ENCODE measurements at regions not wholly inside any gene's neighbourhood (a gene's known extent, or its start where the extent isn't known, plus 50 kb on each side); places are given as distances from the start of the nearest gene placed in this dataset.
"Not testable (repeated sequence)": the region's sequence is repeated elsewhere in the genome, so short reads cannot be mapped to it uniquely, and the experiment has no call there.

DNA sequence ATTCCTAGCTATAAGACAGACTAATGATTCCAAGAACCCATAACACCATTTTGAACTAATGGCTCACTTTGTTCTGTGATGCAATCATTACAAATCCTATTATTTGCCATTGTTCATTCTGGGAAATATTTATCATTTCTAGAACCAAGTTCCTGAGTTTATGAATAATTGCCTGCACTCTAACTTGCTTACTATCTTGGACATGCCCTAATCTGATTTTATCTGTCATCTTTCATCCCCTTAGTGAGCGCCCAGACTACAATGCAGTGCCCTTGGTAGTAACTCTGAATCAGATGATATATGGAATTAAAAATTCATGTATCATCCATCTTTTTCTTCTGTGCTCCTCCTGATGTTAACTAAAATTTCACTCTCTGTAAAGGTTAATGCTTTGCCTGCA, 703.1 kb upstream of the MDGA2 start:
- ATAC-seq = no peak
- H3K9me3 Mint-ChIP-seq = peaks cover 0 to 16% (median 2%) of the 10 kb centered on the region in 9 donors
- no peaks in the 10 kb centered on the region for H3K4me1 Mint-ChIP-seq
- DNase-seq = no peak
- H3K4me3 Mint-ChIP-seq = no peak overlapping the region
- no peak overlapping the region for H3K27ac Mint-ChIP-seq
- POLR2A ChIA-PET = no interaction called here
- H3K36me3 Mint-ChIP-seq = no peaks in the 10 kb centered on the region
- no peaks in the 10 kb centered on the region for H3K27me3 Mint-ChIP-seq

DNA sequence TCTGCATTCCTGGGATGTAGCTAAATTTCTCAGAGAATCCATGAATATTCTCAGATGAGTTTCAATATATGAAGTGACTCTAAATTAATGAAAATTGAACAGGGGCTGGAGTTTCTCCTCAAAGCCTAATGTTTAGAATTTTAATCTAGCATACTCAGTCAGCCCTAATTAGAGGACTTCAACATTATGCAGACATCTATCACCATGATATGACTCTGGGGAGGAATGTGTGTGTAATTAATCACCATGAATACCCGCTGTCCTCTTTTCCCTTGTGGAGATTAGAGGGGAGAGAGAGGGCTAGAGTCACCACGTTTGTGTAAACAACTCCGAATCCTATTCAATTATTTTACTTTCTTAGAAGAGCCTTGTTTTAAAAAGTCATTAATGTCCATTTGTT, 698.6 kb upstream of the MDGA2 start:
- peaks cover 1 to 14% (median 5%) of the 10 kb centered on the region in 9 donors for H3K9me3 Mint-ChIP-seq
- POLR2A ChIA-PET = no interaction called here
- no peaks in the 10 kb centered on the region for H3K27me3 Mint-ChIP-seq
- no peaks in the 10 kb centered on the region for H3K4me1 Mint-ChIP-seq
- DNase-seq (no peak), ATAC-seq (no peak)
- H3K4me3 Mint-ChIP-seq = no peak overlapping the region
- no peaks in the 10 kb centered on the region for H3K36me3 Mint-ChIP-seq
- no peak overlapping the region for H3K27ac Mint-ChIP-seq

- DNase-seq (no peak), ATAC-seq (no peak)
- H3K36me3 Mint-ChIP-seq = no peaks in the 10 kb centered on the region
- peaks cover 0 to 13% (median 0%) of the 10 kb centered on the region in 9 donors for H3K9me3 Mint-ChIP-seq
- H3K4me3 Mint-ChIP-seq = no peak overlapping the region
- H3K4me1 Mint-ChIP-seq = no peaks in the 10 kb centered on the region
- POLR2A ChIA-PET = no interaction called here
- H3K27me3 Mint-ChIP-seq = no peaks in the 10 kb centered on the region
- H3K27ac Mint-ChIP-seq = no peak overlapping the region
These were observed 675.6 kb upstream of the MDGA2 start for GRCh38 chr14:48350971-48351370.

DNA sequence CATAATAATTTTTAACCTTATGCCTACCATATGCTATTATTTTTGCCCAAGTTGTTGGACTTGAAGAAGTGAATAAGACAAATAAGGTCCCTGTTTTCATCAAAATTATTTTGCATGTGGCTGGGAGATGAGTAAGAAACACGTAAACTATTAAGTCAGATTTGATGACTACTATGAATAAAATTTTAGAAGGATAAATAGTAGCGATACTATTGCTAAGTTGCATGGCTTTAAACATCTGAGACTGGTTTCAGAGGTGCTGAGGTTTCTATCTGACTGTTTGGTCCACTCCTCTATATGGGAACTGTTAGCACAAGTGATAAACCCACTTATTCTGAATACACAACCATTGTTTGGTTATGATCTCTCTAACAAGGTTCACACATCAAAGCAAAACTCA, 674.3 kb upstream of the MDGA2 start:
- POLR2A ChIA-PET = no interaction called here
- Mint-ChIP-seq H3K27me3 (no peaks in the 10 kb centered on the region), H3K4me3 (no peak overlapping the region), H3K4me1 (no peaks in the 10 kb centered on the region), H3K9me3 (peaks cover 0 to 9% (median 0%) of the 10 kb centered on the region in 9 donors), H3K27ac (no peak overlapping the region), H3K36me3 (no peaks in the 10 kb centered on the region)
- DNase-seq (no peak), ATAC-seq (no peak)

- peaks cover 3 to 52% (median 16%) of the 10 kb centered on the region in 9 donors for H3K9me3 Mint-ChIP-seq
- H3K27ac Mint-ChIP-seq = no peak overlapping the region
- H3K27me3 Mint-ChIP-seq = no peaks in the 10 kb centered on the region
- no peak for DNase-seq
- POLR2A ChIA-PET = no interaction called here
- no peak overlapping the region for H3K4me3 Mint-ChIP-seq
- H3K36me3 Mint-ChIP-seq = no peaks in the 10 kb centered on the region
- ATAC-seq = no peak
- no peaks in the 10 kb centered on the region for H3K4me1 Mint-ChIP-seq
These were observed 665.7 kb upstream of the MDGA2 start for GRCh38 chr14:48341069-48341468.

DNA sequence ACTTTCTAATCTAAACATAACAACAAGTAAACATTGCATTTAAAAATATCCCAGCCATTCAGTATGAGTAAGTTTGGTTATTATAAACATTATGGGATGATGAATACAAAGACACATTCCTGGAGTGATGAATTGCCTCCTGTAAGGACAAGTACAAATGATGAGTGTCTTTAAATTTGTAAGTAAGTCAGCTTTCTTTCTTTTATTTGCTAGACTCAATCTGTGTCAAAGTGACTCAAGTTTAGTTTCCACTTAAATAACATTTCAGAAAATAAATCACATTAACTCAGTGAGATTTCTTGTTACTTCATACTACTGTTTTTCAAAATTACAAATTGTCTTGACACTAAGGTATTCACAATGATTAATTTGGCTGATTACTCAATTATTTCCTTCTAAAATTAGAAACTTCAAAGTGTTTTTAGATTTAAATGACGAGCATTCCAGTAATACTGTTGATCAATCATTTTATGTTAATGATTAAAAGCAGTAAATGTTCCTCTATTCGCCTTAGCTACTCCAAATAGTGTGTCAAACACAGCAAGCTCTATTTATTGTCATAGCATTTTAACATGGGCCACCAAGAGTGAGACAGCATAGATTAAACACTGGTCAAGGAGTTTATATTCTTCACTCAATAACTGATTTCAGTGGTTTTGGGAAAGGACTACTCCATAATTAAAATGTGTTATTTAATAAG, 658.0 kb upstream of the MDGA2 start:
- H3K36me3 Mint-ChIP-seq = no peaks in the 10 kb centered on the region
- ATAC-seq (no peak), DNase-seq (no peak)
- H3K27ac Mint-ChIP-seq = no peak overlapping the region
- no peaks in the 10 kb centered on the region for H3K4me1 Mint-ChIP-seq
- POLR2A ChIA-PET = no interaction called here
- no peak overlapping the region for H3K4me3 Mint-ChIP-seq
- H3K9me3 Mint-ChIP-seq = peaks cover under 1 to 35% (median 18%) of the 10 kb centered on the region in 9 donors
- H3K27me3 Mint-ChIP-seq = no peaks in the 10 kb centered on the region

DNA sequence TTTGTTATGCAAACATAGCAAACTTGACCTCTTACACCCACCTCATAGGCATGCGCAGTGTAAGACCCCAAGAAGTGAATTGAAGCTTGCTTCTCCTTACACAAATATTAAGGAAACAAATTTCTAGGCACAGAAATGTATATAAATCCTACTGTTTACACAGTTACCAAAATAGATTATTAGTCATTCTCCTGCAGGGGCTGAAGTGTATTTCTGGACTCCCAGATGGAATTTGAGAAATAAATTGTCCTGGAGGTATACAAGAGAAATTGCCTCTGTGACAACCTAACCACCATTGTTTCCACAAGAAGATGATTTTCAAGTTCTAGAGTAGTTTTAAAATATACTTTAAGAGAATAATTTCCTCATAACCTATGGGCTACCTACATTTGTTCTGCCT, 656.0 kb upstream of the MDGA2 start:
- Mint-ChIP-seq H3K36me3 (no peaks in the 10 kb centered on the region), H3K4me3 (no peak overlapping the region), H3K9me3 (peaks cover 0 to 25% (median 9%) of the 10 kb centered on the region in 9 donors), H3K27me3 (no peaks in the 10 kb centered on the region), H3K4me1 (no peaks in the 10 kb centered on the region), H3K27ac (no peak overlapping the region)
- DNase-seq = no peak
- POLR2A ChIA-PET = no interaction called here
- ATAC-seq = no peak

DNA sequence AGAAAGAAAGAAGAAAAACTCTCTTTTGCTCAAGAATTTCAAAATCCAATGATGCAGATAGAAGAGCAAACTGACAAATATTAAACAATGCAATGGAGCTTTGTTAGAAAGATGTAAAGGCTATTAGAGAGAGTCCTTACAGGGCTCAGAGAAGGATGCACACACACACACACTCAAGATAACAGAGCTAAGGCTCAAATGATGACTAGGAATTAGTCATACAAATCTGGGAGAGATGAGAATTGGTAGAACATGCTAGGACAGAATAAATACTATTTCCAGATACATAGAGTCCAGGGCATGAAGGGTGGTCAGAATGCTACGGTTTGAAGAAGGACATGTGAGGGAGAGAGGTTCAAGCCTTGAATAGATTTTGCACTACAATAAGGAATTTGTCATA, 650.1 kb upstream of the MDGA2 start:
- H3K4me3 Mint-ChIP-seq = no peak overlapping the region
- POLR2A ChIA-PET = no interaction called here
- no peak for ATAC-seq
- H3K27me3 Mint-ChIP-seq = no peaks in the 10 kb centered on the region
- no peak for DNase-seq
- H3K9me3 Mint-ChIP-seq = peaks cover 0 to 18% (median 6%) of the 10 kb centered on the region in 9 donors
- no peak overlapping the region for H3K27ac Mint-ChIP-seq
- H3K36me3 Mint-ChIP-seq = no peaks in the 10 kb centered on the region
- H3K4me1 Mint-ChIP-seq = no peaks in the 10 kb centered on the region

DNA sequence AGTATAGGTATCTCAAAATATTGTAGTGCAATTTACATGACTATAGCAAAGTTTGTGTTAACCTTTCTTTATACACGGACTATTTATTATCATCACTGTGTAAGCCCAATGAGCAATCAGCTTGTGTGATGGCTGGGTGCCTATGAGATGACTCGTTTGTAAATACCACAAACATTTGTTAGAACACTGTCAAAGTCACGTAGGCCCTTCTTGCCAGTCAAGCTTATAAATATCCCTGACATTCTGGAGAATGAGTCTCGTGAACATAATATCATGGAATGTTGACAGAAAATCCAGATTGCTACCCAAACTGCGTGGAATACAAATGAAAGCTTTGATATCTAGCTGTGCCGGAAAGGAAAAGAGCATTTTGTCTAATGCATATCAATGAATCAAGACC, 648.3 kb upstream of the MDGA2 start:
- Mint-ChIP-seq H3K9me3 (peaks cover 0 to 18% (median 6%) of the 10 kb centered on the region in 9 donors), H3K27me3 (no peaks in the 10 kb centered on the region), H3K4me3 (no peak overlapping the region), H3K4me1 (no peaks in the 10 kb centered on the region), H3K36me3 (no peaks in the 10 kb centered on the region), H3K27ac (no peak overlapping the region)
- DNase-seq (no peak), ATAC-seq (no peak)
- POLR2A ChIA-PET = no interaction called here

DNA sequence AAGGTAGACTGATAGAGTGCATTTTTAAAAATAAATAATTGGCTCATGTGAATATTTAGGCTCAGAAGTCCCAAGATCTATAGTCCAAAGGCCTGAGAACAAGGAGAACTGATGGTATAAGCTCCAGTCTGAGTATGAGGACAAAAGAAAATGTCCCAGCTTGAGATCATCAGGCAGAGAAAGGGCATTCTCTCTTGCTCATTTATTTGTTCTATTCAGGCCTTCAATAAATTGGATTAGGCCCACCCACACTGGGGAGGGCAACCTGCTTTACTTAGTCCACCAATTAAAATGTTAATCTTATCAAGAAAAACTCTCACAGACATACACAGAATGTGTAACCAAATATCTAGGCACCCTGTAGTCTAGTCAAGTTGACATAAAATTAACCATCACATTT, 644.4 kb upstream of the MDGA2 start:
- no peak for DNase-seq
- Mint-ChIP-seq H3K27ac (no peak overlapping the region), H3K27me3 (no peaks in the 10 kb centered on the region), H3K36me3 (no peaks in the 10 kb centered on the region), H3K9me3 (peaks cover 0 to 10% (median 2%) of the 10 kb centered on the region in 9 donors), H3K4me3 (no peak overlapping the region), H3K4me1 (no peaks in the 10 kb centered on the region)
- POLR2A ChIA-PET = no interaction called here
- no peak for ATAC-seq

DNA sequence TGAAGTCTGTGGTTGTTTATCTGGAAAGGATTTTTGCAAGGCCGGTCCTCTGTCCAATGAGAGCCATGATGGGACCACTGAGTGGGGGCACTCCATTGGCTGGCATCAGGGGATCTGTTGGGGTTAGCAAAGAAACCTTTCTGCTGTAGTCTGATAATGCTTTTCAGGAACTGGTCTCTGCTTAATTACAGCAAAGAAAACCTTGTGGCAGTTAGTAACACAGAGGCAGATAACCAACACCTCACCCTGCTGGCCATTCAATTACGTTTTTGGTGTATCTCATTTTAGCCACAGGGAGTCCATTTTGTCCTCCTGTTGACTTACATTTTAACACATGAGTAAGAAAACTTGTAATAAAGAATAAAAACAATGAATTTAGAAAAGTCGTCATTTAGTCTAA, 629.3 kb upstream of the MDGA2 start:
- Mint-ChIP-seq H3K27me3 (no peaks in the 10 kb centered on the region), H3K27ac (no peak overlapping the region), H3K4me1 (no peaks in the 10 kb centered on the region), H3K9me3 (peaks cover 0 to 4% (median 0%) of the 10 kb centered on the region in 9 donors), H3K36me3 (no peaks in the 10 kb centered on the region), H3K4me3 (no peak overlapping the region)
- DNase-seq (no peak), ATAC-seq (no peak)
- POLR2A ChIA-PET = no interaction called here

DNA sequence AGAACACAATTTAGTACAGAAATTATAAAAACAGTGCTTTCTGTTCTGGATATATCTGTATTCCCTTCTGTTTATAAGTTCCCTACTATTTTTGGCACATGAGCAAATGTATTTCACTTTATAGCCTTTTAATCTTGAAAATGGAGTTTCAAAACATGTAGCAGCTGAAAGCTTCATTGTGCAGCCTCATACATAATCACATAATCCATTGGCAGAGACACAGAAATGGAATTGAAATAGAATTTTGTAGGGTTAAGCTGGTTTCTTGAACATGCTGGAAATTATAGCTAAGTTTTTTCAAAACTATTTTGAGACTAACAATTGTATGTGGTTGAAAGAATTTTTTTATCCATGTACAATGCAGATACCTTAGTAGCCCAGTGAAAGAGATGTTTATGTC, 614.3 kb upstream of the MDGA2 start:
- H3K9me3 Mint-ChIP-seq = peaks cover 0 to 11% (median 6%) of the 10 kb centered on the region in 9 donors
- H3K36me3 Mint-ChIP-seq = no peaks in the 10 kb centered on the region
- DNase-seq (no peak), ATAC-seq (no peak)
- no peak overlapping the region for H3K4me3 Mint-ChIP-seq
- POLR2A ChIA-PET = no interaction called here
- no peak overlapping the region for H3K27ac Mint-ChIP-seq
- no peaks in the 10 kb centered on the region for H3K27me3 Mint-ChIP-seq
- H3K4me1 Mint-ChIP-seq = no peaks in the 10 kb centered on the region

GRCh38 chr14:48285217-48285616, 609.8 kb upstream of the MDGA2 start:
- H3K36me3 Mint-ChIP-seq, H3K27ac Mint-ChIP-seq, DNase-seq, ATAC-seq, H3K4me1 Mint-ChIP-seq, H3K4me3 Mint-ChIP-seq, H3K27me3 Mint-ChIP-seq, POLR2A ChIA-PET: not testable (repeated sequence)
- peaks cover 0 to 37% (median 12%) of the 10 kb centered on the region in 9 donors for H3K9me3 Mint-ChIP-seq

DNA sequence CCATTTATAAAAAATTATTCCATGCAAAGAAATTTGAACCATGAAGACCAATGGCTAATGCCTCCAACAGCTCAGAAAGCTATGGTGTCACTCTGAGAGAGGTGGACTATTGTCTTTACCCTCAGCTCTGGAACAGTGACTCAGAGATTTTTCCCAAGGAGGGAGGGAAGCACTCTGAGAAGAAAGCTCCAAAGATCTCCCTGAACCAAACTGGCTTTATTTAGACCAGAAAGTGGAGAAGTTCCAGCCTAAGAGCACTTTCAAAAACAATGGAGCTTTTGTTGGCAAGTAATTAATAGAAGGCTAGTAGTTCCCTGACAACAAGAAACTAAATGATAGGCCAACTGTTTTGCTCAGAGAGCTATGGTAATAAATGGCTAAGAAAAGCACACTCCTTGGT, 599.9 kb upstream of the MDGA2 start:
- peaks cover 0 to 33% (median 8%) of the 10 kb centered on the region in 9 donors for H3K9me3 Mint-ChIP-seq
- no peaks in the 10 kb centered on the region for H3K27me3 Mint-ChIP-seq
- no peaks in the 10 kb centered on the region for H3K36me3 Mint-ChIP-seq
- POLR2A ChIA-PET = no interaction called here
- DNase-seq = no peak
- H3K4me1 Mint-ChIP-seq = no peaks in the 10 kb centered on the region
- H3K27ac Mint-ChIP-seq = no peak overlapping the region
- H3K4me3 Mint-ChIP-seq = no peak overlapping the region
- ATAC-seq = no peak

All from naive thymus-derived CD8-positive, alpha-beta T cell (primary cell).